ENCODE measurements at regions not wholly inside any gene's neighbourhood (a gene's known extent, or its start where the extent isn't known, plus 50 kb on each side); places are given as distances from the start of the nearest gene placed in this dataset.

GRCh38 chr9:75669721-75670120, 220.8 kb upstream of the PCSK5 start:
- H3K4me3 ChIP-seq: no peak overlapping the region
- no peak for DNase-seq
- peaks cover 0 to 5% (median 0%) of the 10 kb centered on the region in 4 donors for H3K4me1 ChIP-seq
- 28 to 53% (median 52%) methylated on average over 2 of the region's 2 CpGs for WGBS, 5 donors
- peaks cover 0 to 7% (median 5%) of the 10 kb centered on the region in 4 donors for H3K9me3 ChIP-seq
- intact Hi-C loops (cut with DNase I; ENCODE audit: low total_unique reads): no loop called here
- no peak overlapping the region for H3K27ac ChIP-seq
- no peaks in the 10 kb centered on the region for H3K36me3 ChIP-seq
- no peak for TF ChIP-seq CTCF (IDR thresholded peaks at IDR 0.05)
- TF ChIP-seq POLR2A (IDR thresholded peaks at IDR 0.05): no peak
- TF ChIP-seq EP300 (IDR thresholded peaks at IDR 0.05): no peak
- TF ChIP-seq POLR2AphosphoS5 (IDR thresholded peaks at IDR 0.05): no peak
- H3K27me3 ChIP-seq: no peaks in the 10 kb centered on the region

- Histone ChIP-seq H3K4me1 (peaks cover 0 to 5% (median 0%) of the 10 kb centered on the region in 4 donors), H3K4me3 (no peak overlapping the region), H3K36me3 (no peaks in the 10 kb centered on the region), H3K9me3 (peaks cover 0 to 7% (median 5%) of the 10 kb centered on the region in 4 donors), H3K27me3 (no peaks in the 10 kb centered on the region), H3K27ac (no peak overlapping the region)
- WGBS, 5 donors: 57 to 82% (median 67%) methylated on average over 1 of the region's 1 CpG
- TF ChIP-seq CTCF (IDR thresholded peaks at IDR 0.05) (no peak), EP300 (IDR thresholded peaks at IDR 0.05) (no peak), POLR2AphosphoS5 (IDR thresholded peaks at IDR 0.05) (no peak), POLR2A (IDR thresholded peaks at IDR 0.05) (no peak)
- intact Hi-C loops (cut with DNase I; ENCODE audit: low total_unique reads): no loop called here
- DNase-seq: no peak
Measured at GRCh38 chr9:75671354-75671753, 219.1 kb upstream of the PCSK5 start.

DNA sequence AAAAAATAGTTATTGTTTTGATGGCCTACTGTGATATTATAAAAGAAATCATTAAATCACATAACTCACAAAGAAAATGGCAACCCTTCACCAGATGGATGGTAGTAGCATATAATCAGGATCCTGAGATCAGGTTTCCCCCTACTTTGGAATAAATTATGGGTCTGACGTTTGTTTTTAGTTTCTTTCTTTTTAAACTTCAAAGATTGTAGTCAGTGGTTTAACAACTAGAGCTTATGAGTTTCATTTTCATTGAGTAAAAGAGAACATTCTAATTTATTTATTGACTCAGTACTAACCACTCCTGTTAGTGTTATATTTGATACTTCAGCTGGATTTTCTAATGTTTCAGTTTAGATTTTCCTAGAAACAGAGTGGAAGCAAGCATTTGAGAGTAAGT, 218.0 kb upstream of the PCSK5 start:
- no peak for DNase-seq

GRCh38 chr9:75683591-75683990, 206.9 kb upstream of the PCSK5 start:
- Histone ChIP-seq H3K36me3 (no peaks in the 10 kb centered on the region), H3K4me1 (no peaks in the 10 kb centered on the region), H3K9me3 (no peaks in the 10 kb centered on the region), H3K27me3 (no peaks in the 10 kb centered on the region), H3K27ac (no peak overlapping the region), H3K4me3 (no peak overlapping the region)
- TF ChIP-seq CTCF (IDR thresholded peaks at IDR 0.05) (no peak), EP300 (IDR thresholded peaks at IDR 0.05) (no peak), POLR2AphosphoS5 (IDR thresholded peaks at IDR 0.05) (no peak)
- no peak for DNase-seq
- 77 to 91% (median 88%) methylated on average over 1 of the region's 1 CpG for WGBS, 5 donors
- intact Hi-C loops (cut with DNase I; ENCODE audit: low total_unique reads): no loop called here

More for the DNA sequence above, 218.0 kb upstream of the PCSK5 start:
- intact Hi-C loops (cut with DNase I; ENCODE audit: low total_unique reads): no loop called here
- Histone ChIP-seq H3K9me3 (peaks cover 0 to 7% (median 5%) of the 10 kb centered on the region in 4 donors), H3K36me3 (no peaks in the 10 kb centered on the region), H3K4me3 (no peak overlapping the region), H3K27me3 (no peaks in the 10 kb centered on the region), H3K27ac (no peak overlapping the region), H3K4me1 (peaks cover 0 to 5% (median 0%) of the 10 kb centered on the region in 4 donors)
- TF ChIP-seq POLR2A (IDR thresholded peaks at IDR 0.05) (no peak), CTCF (IDR thresholded peaks at IDR 0.05) (no peak), EP300 (IDR thresholded peaks at IDR 0.05) (no peak), POLR2AphosphoS5 (IDR thresholded peaks at IDR 0.05) (no peak)
- 19 to 51% (median 43%) methylated on average over 1 of the region's 1 CpG for WGBS, 5 donors

Data from stomach (tissue), 8 donors.